B cell (primary cell): ENCODE measurements at regions not wholly inside any gene's neighbourhood (a gene's known extent, or its start where the extent isn't known, plus 50 kb on each side); places are given as distances from the start of the nearest gene placed in this dataset.

Experiments used
- ATAC-seq: fragments of 200-7000 bp; cut with Tn5 transposase; one replicate; pipeline ENCODE4 v1.10.0; 2021; ENCODE audit warnings: low read depth, mild to moderate bottlenecking, moderate number of reproducible peaks, moderate library complexity
- CTCF ChIA-PET: fragments of 350-600 bp; sonication (Branson Sonifier 250); formaldehyde crosslinking; loops from one replicate; lab custom pipeline; 2021; ENCODE audit warnings: antibody characterized with exemption, inconsistent platforms; lab: Charles Lee
- POLR2A ChIA-PET: fragments of 350-600 bp; sonication (Branson Sonifier 250); formaldehyde crosslinking; loops from one replicate; lab custom pipeline; 2021; ENCODE audit warnings: antibody characterized with exemption; lab: Charles Lee
- DNase-seq: peaks from one replicate; pipeline ENCODE4 v3.0.0; 2013
- H2AFZ ChIP-seq: 2 replicates; pipeline ENCODE4 v1.6.1; 2012; ENCODE audit warnings: mild to moderate bottlenecking, low read depth, low read length; ENCODE audit not compliant: insufficient read depth, poor library complexity, severe bottlenecking
- H3K27ac ChIP-seq, 2 donors: 1 replicate in 1 of 2; 2 replicates in 1 of 2; pipeline ENCODE4 v1.5.1; 2012 to 2013; ENCODE audit warnings: low read length in 2 of 2, mild to moderate bottlenecking in 2 of 2, moderate library complexity in 1 of 2
- H3K27me3 ChIP-seq, 4 experiments: fragments of 200-600 bp in 1 of 4; sonication (generic) in 1 of 4; replicated peaks in 1 of 4; 1 replicate in 2 of 4; 2 replicates in 2 of 4; pipeline versions ENCODE4 v1.6.1 to v1.7.0; 2013 to 2016; ENCODE audit warnings: low read length in 3 of 4, mild to moderate bottlenecking in 2 of 4, mixed read lengths in 1 of 4, moderate library complexity in 1 of 4; ENCODE audit not compliant: insufficient read depth in 4 of 4, control insufficient read depth in 3 of 4; ENCODE audit errors: control extremely low read depth in 1 of 4
- H3K36me3 ChIP-seq, 2 experiments: replicated peaks in 1 of 2; 1 replicate in 1 of 2; 2 replicates in 1 of 2; pipeline versions ENCODE4 v1.6.1 to v1.7.1; 2013; ENCODE audit warnings: low read length in 1 of 2; ENCODE audit not compliant: insufficient read depth in 2 of 2, control insufficient read depth in 1 of 2; ENCODE audit errors: control extremely low read depth in 1 of 2, extremely low read depth in 1 of 2
- H3K4me1 ChIP-seq, 2 donors: fragments of 200-600 bp in 1 of 2; sonication (generic) in 1 of 2; 1 replicate in 1 of 2; 2 replicates in 1 of 2; pipeline versions ENCODE4 v1.5.1 to v1.6.1; 2013 to 2017; ENCODE audit warnings: low read length in 2 of 2; ENCODE audit not compliant: control insufficient read depth in 2 of 2, insufficient read depth in 2 of 2
- H3K4me2 ChIP-seq: replicated peaks from 2 replicates; pipeline ENCODE3; 2012; ENCODE audit warnings: mild to moderate bottlenecking, low read depth, low read length; ENCODE audit not compliant: poor library complexity, severe bottlenecking
- H3K4me3 ChIP-seq, 5 experiments: fragments of 200-600 bp in 1 of 5; sonication (generic) in 1 of 5; 1 replicate in 3 of 5; 2 replicates in 2 of 5; pipeline versions ENCODE4 v1.5.1 to v1.7.0; 2011 to 2016; ENCODE audit warnings: low read length in 4 of 5, mild to moderate bottlenecking in 4 of 5, low read depth in 2 of 5, control low read depth in 1 of 5, moderate library complexity in 1 of 5; ENCODE audit not compliant: insufficient read depth in 1 of 5; ENCODE audit errors: control extremely low read depth in 1 of 5, extremely low read depth in 1 of 5
- H3K79me2 ChIP-seq: fragments of 200-600 bp; sonication (generic); one replicate; pipeline ENCODE4 v1.6.0; 2016; ENCODE audit warnings: low read length; ENCODE audit not compliant: control insufficient read depth, insufficient read depth
- H3K9ac ChIP-seq: fragments of 200-600 bp; sonication (generic); 2 replicates; pipeline ENCODE4 v1.6.1; 2017; ENCODE audit warnings: mild to moderate bottlenecking, low read length, moderate library complexity
- H3K9me3 ChIP-seq, 3 donors: one replicate each; pipeline versions ENCODE4 v1.6.1 to v1.7.1; 2013; ENCODE audit warnings: low read length in 2 of 3; ENCODE audit not compliant: control insufficient read depth in 2 of 3, insufficient read depth in 1 of 3; ENCODE audit errors: control extremely low read depth in 1 of 3
- H4K20me1 ChIP-seq: 2 replicates; pipeline ENCODE4 v1.6.0; 2012; ENCODE audit warnings: mild to moderate bottlenecking, low read length; ENCODE audit not compliant: insufficient read depth, control insufficient read depth, poor library complexity, severe bottlenecking
- H3K27ac Mint-ChIP-seq: one replicate; pipeline ENCODE4 v1.8.0; 2021; ENCODE audit warnings: mixed read lengths
- H3K27me3 Mint-ChIP-seq: one replicate; pipeline ENCODE4 v1.8.0; 2021; ENCODE audit warnings: mixed read lengths
- H3K4me1 Mint-ChIP-seq: one replicate; pipeline ENCODE4 v1.8.0; 2021; ENCODE audit warnings: mixed read lengths
- H3K4me3 Mint-ChIP-seq: one replicate; pipeline ENCODE4 v1.8.0; 2021; ENCODE audit warnings: mixed read lengths
- H3K9me3 Mint-ChIP-seq: one replicate; pipeline ENCODE4 v1.8.0; 2022; ENCODE audit warnings: mixed read lengths; ENCODE audit not compliant: insufficient read depth
- CTCF ChIP-seq: fragments of 200-600 bp; IDR thresholded peaks from one replicate; pipeline ENCODE4 v1.8.0; 2022; ENCODE audit warnings: antibody characterized with exemption, mild to moderate bottlenecking
- EZH2 ChIP-seq: IDR thresholded peaks from 2 replicates; pipeline ENCODE4 v1.6.1; 2012; ENCODE audit warnings: borderline replicate concordance, low read depth, mild to moderate bottlenecking, moderate library complexity, low read length; ENCODE audit not compliant: insufficient read depth, poor library complexity, severe bottlenecking
- WGBS: methylation state at CpG from one replicate; pipeline ENCODE4 v1.1.5; 2013; ENCODE audit warnings: missing lambda C conversion rate; ENCODE audit not compliant: insufficient coverage; 5-methylcytosine and 5-hydroxymethylcytosine counted together
- intact Hi-C: fragments of 100-400 bp; cut with micrococcal nuclease; formaldehyde crosslinking; loops from one replicate; pipeline ENCODE4 v1.10.0; 2022

GRCh38 chr1:83029916-83030315, 969.0 kb downstream of the TTLL7 start:
- TF ChIP-seq CTCF, result no peak
- TF ChIP-seq EZH2, result no peak
- Histone ChIP-seq H4K20me1 (no peaks in the 10 kb centered on the region), H3K4me2 (no peak overlapping the region), H3K79me2 (no peaks in the 10 kb centered on the region), H3K36me3 (no peaks in the 10 kb centered on the region), H3K27me3 (no peaks in the 10 kb centered on the region), H3K4me1 (no peaks in the 10 kb centered on the region), H2AFZ (no peak overlapping the region), H3K9me3 (peaks cover 0 to 7% (median 0%) of the 10 kb centered on the region in 3 donors), H3K4me3 (no peak overlapping the region), H3K27ac (no peak overlapping the region), H3K9ac (no peak overlapping the region)
- DNase-seq, result no peak
- intact Hi-C loops, result no loop called here
- no peaks in the 10 kb centered on the region for H3K4me1 Mint-ChIP-seq
- ATAC-seq, result no peak
- H3K4me3 Mint-ChIP-seq, result no peak overlapping the region
- POLR2A ChIA-PET, result no interaction called here
- no peak overlapping the region for H3K27ac Mint-ChIP-seq
- CTCF ChIA-PET, result no interaction called here
- H3K9me3 Mint-ChIP-seq, result peaks cover 10% of the 10 kb centered on the region
- no peaks in the 10 kb centered on the region for H3K27me3 Mint-ChIP-seq

GRCh38 chr1:83029050-83029449, 969.9 kb downstream of the TTLL7 start:
- CTCF ChIA-PET, result no interaction called here
- intact Hi-C loops, result no loop called here
- Mint-ChIP-seq H3K4me3 (no peak overlapping the region), H3K27me3 (no peaks in the 10 kb centered on the region), H3K4me1 (no peaks in the 10 kb centered on the region), H3K27ac (no peak overlapping the region), H3K9me3 (peaks cover 10% of the 10 kb centered on the region)
- POLR2A ChIA-PET, result no interaction called here
- WGBS, result no CpG with 5 or more reads among the region's 3 CpGs
- no peak for ATAC-seq
- H3K9me3 ChIP-seq, result peaks cover 0 to 7% (median 0%) of the 10 kb centered on the region in 3 donors
- no peaks in the 10 kb centered on the region for H3K36me3 ChIP-seq
- no peak overlapping the region for H3K4me3 ChIP-seq
- H3K27ac ChIP-seq, result no peak overlapping the region
- H3K4me1 ChIP-seq, result no peaks in the 10 kb centered on the region
- no peaks in the 10 kb centered on the region for H3K27me3 ChIP-seq
- no peak for DNase-seq
- no peaks in the 10 kb centered on the region for H4K20me1 ChIP-seq
- TF ChIP-seq CTCF, result no peak
- no peak for TF ChIP-seq EZH2
- no peak overlapping the region for H3K4me2 ChIP-seq
- no peak overlapping the region for H3K9ac ChIP-seq
- H3K79me2 ChIP-seq, result no peaks in the 10 kb centered on the region
- no peak overlapping the region for H2AFZ ChIP-seq
